ENCODE measurements at regions not wholly inside any gene's neighbourhood (a gene's known extent, or its start where the extent isn't known, plus 50 kb on each side); places are given as distances from the start of the nearest gene placed in this dataset.

- DNase-seq (no peak), ATAC-seq (ENCODE audit: low read depth) (no peak)
- WGBS (ENCODE audit: insufficient coverage), result 69% methylated on average over 5 of the region's 11 CpGs
- Histone ChIP-seq H3K4me1 (ENCODE audit: control insufficient read depth in 2 of 2, insufficient read depth in 2 of 2, low read length in 2 of 2) (no peaks in the 10 kb centered on the region), H3K9ac (ENCODE audit: low read length) (no peak overlapping the region), H3K9me3 (ENCODE audit: control extremely low read depth in 1 of 3, control insufficient read depth in 2 of 3, insufficient read depth in 1 of 3, low read length in 2 of 3) (no peaks in the 10 kb centered on the region), H3K4me3 (ENCODE audit: control extremely low read depth in 1 of 5, extremely low read depth in 1 of 5, insufficient read depth in 1 of 5, low read depth in 2 of 5, low read length in 4 of 5) (no peak overlapping the region), H4K20me1 (ENCODE audit: control insufficient read depth, insufficient read depth, low read length, poor library complexity, severe bottlenecking) (no peaks in the 10 kb centered on the region), H3K36me3 (replicated peaks in 1 of 2; ENCODE audit: control extremely low read depth in 1 of 2, control insufficient read depth in 1 of 2, extremely low read depth in 1 of 2, insufficient read depth in 2 of 2, low read length in 1 of 2) (no peaks in the 10 kb centered on the region), H3K27me3 (replicated peaks in 1 of 4; ENCODE audit: control extremely low read depth in 1 of 4, control insufficient read depth in 3 of 4, insufficient read depth in 4 of 4, low read length in 3 of 4) (no peaks in the 10 kb centered on the region), H3K79me2 (ENCODE audit: control insufficient read depth, insufficient read depth, low read length) (no peaks in the 10 kb centered on the region), H3K4me2 (replicated peaks; ENCODE audit: low read depth, low read length, poor library complexity, severe bottlenecking) (no peak overlapping the region), H2AFZ (ENCODE audit: insufficient read depth, low read depth, low read length, poor library complexity, severe bottlenecking) (no peak overlapping the region), H3K27ac (ENCODE audit: low read length in 2 of 2) (no peak overlapping the region)
- POLR2A ChIA-PET, result no interaction called here
- no peaks in the 10 kb centered on the region for H3K4me1 Mint-ChIP-seq
- intact Hi-C loops (cut with micrococcal nuclease), result no loop called here
- TF ChIP-seq CTCF (IDR thresholded peaks at IDR 0.05), result no peak
- no peak for TF ChIP-seq EZH2 (IDR thresholded peaks at IDR 0.05; ENCODE audit: borderline replicate concordance, insufficient read depth, low read depth, low read length, poor library complexity, severe bottlenecking)
- H3K9me3 Mint-ChIP-seq (ENCODE audit: insufficient read depth), result no peaks in the 10 kb centered on the region
- peaks cover 3% of the 10 kb centered on the region for H3K27me3 Mint-ChIP-seq
- no peak overlapping the region for H3K27ac Mint-ChIP-seq
- no peak overlapping the region for H3K4me3 Mint-ChIP-seq
- CTCF ChIA-PET, result no interaction called here
Observed at GRCh38 chr11:134949121-134950090, 537.4 kb upstream of the B3GAT1 start.

- intact Hi-C loops (cut with micrococcal nuclease), result no loop called here
- Mint-ChIP-seq H3K27ac (no peak overlapping the region), H3K9me3 (ENCODE audit: insufficient read depth) (no peaks in the 10 kb centered on the region), H3K27me3 (no peaks in the 10 kb centered on the region), H3K4me1 (no peaks in the 10 kb centered on the region), H3K4me3 (no peak overlapping the region)
- ChIA-PET POLR2A (no interaction called here), CTCF (interaction anchor here (1.0 kb wide), 1 partner anchor 16 kb away, joined by 3 read pairs; no protein-coding TSS in a partner anchor)
- no peak overlapping the region for H2AFZ ChIP-seq (ENCODE audit: insufficient read depth, low read depth, low read length, poor library complexity, severe bottlenecking)
- H4K20me1 ChIP-seq (ENCODE audit: control insufficient read depth, insufficient read depth, low read length, poor library complexity, severe bottlenecking), result no peaks in the 10 kb centered on the region
- no peak for ATAC-seq (ENCODE audit: low read depth)
- WGBS (ENCODE audit: insufficient coverage), result 97% methylated on average over 9 of the region's 10 CpGs
- H3K4me3 ChIP-seq (ENCODE audit: control extremely low read depth in 1 of 5, extremely low read depth in 1 of 5, insufficient read depth in 1 of 5, low read depth in 2 of 5, low read length in 4 of 5), result no peak overlapping the region
- no peaks in the 10 kb centered on the region for H3K79me2 ChIP-seq (ENCODE audit: control insufficient read depth, insufficient read depth, low read length)
- no peaks in the 10 kb centered on the region for H3K27me3 ChIP-seq (replicated peaks in 1 of 4; ENCODE audit: control extremely low read depth in 1 of 4, control insufficient read depth in 3 of 4, insufficient read depth in 4 of 4, low read length in 3 of 4)
- H3K9ac ChIP-seq (ENCODE audit: low read length), result no peak overlapping the region
- H3K9me3 ChIP-seq (ENCODE audit: control extremely low read depth in 1 of 3, control insufficient read depth in 2 of 3, insufficient read depth in 1 of 3, low read length in 2 of 3), result no peaks in the 10 kb centered on the region
- TF ChIP-seq EZH2 (IDR thresholded peaks at IDR 0.05; ENCODE audit: borderline replicate concordance, insufficient read depth, low read depth, low read length, poor library complexity, severe bottlenecking) (no peak), CTCF (IDR thresholded peaks at IDR 0.05) (no peak)
- H3K4me1 ChIP-seq (ENCODE audit: control insufficient read depth in 2 of 2, insufficient read depth in 2 of 2, low read length in 2 of 2), result no peaks in the 10 kb centered on the region
- no peaks in the 10 kb centered on the region for H3K36me3 ChIP-seq (replicated peaks in 1 of 2; ENCODE audit: control extremely low read depth in 1 of 2, control insufficient read depth in 1 of 2, extremely low read depth in 1 of 2, insufficient read depth in 2 of 2, low read length in 1 of 2)
- H3K4me2 ChIP-seq (replicated peaks; ENCODE audit: low read depth, low read length, poor library complexity, severe bottlenecking), result no peak overlapping the region
- DNase-seq, result no peak
- H3K27ac ChIP-seq (ENCODE audit: low read length in 2 of 2), result no peak overlapping the region
Observed at GRCh38 chr11:134947556-134947955, 535.5 kb upstream of the B3GAT1 start.
